HG03354 (cell line): ENCODE measurements at regions not wholly inside any gene's neighbourhood (a gene's known extent, or its start where the extent isn't known, plus 50 kb on each side); places are given as distances from the start of the nearest gene placed in this dataset.

Experiments used
- ATAC-seq: cut with Tn5 transposase; IDR thresholded peaks from one replicate; pipeline ENCODE4 v1.9.1; 2021; ENCODE audit warnings: mild to moderate bottlenecking; ENCODE audit not compliant: unreplicated experiment, poor library complexity, severe bottlenecking

- no peak for ATAC-seq
Observed at GRCh38 chr2:122000556-122001340, 245.3 kb downstream of the TSN start.

DNA sequence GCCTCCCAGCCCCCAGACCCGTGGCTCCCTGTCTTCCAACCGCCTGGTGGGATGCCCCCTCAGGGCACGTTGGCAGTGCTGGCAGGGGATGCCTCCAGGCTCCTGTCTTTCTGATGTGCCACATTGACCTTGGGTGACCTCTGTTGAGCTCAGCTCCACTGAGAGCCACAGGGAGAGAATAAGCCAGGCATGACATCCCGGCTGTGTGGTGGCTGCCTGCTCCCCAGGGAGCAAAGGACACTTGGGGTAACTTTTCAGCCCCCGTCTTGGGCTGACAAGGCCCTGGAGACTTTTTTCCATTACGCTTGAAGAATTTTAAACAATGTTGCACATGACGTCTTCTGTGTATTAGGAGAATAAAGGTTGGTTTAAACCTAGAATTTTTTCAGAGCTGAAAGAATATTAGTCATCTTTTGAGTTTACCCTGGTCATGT is 246.0 kb downstream of the TSN start:
- ATAC-seq, result no peak

DNA sequence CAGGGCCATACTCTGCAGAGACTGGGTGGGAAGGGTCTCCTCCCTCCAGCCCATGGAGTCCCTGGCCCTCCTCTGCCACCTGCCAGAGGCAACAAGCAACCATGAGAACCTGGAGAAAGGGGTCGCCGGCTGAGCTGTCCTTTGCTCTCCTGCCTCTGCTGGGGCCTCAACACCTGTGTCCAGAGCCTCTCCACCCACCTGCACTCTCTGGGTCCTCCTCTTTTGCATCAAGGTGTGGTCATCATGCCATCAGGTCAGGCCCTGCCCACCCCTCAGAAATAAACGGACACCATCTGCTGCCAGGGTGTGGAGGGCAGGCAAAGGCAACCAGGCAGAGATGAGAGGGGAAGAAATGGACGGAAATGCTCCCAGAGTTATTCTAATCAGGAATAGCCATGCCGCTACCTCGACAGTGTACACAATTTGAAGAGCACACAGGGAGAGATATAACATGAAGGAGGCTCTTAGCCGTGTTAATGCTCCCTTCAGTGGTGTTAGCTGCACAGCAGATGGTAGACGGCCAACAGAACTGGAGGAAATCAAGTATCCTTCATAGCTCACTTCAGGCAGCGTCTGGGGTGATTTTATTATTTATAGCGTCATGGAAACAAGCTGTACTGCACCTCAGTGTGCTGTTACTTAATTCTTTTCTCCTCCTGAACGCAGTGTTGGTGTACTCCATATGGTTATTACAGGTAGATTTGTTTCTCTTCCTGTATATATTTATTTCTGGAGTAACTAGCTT is 247.9 kb downstream of the TSN start:
- no peak for ATAC-seq

- no peak for ATAC-seq
Observed at GRCh38 chr2:122007126-122007525, 251.7 kb downstream of the TSN start.

DNA sequence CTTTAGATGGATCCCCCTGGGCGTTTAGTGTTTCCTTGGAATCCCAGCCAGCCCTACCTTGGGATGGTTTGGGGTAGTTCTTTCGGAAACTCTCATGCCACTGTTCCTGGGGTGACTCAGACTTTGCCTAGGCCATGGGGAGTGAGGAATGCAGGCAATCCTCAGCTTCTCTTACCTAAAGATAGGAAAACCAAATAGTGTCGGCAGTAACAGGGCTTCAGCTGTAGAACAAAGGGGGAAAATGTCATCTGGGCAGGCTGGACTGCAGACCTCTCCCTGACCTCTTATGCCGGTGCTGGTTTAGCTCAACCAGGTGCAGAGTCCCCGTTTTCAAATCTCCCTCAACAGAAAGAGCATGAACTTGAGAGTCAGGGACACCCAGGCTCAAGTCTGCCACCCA is 252.1 kb downstream of the TSN start:
- no peak for ATAC-seq

DNA sequence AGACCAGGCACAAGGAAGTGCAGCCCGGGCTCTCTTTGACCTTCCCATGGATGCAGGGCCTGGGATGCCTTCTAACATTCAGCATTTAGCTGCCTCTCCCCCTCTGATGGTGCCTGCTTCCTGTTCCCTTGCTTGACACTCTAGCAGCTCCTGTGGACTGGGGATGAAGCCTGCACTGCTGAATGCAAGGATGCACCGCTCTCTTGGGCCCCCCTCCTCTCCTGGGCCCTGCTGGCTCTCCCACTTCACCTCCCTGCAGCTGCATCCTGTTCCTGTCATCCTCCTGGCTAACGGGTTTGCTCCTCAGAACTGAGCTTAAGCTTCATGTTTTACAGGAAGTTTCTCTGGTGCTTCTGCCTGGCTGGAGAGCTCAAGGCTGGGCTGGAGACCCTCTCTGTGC is 254.1 kb downstream of the TSN start:
- no peak for ATAC-seq

DNA sequence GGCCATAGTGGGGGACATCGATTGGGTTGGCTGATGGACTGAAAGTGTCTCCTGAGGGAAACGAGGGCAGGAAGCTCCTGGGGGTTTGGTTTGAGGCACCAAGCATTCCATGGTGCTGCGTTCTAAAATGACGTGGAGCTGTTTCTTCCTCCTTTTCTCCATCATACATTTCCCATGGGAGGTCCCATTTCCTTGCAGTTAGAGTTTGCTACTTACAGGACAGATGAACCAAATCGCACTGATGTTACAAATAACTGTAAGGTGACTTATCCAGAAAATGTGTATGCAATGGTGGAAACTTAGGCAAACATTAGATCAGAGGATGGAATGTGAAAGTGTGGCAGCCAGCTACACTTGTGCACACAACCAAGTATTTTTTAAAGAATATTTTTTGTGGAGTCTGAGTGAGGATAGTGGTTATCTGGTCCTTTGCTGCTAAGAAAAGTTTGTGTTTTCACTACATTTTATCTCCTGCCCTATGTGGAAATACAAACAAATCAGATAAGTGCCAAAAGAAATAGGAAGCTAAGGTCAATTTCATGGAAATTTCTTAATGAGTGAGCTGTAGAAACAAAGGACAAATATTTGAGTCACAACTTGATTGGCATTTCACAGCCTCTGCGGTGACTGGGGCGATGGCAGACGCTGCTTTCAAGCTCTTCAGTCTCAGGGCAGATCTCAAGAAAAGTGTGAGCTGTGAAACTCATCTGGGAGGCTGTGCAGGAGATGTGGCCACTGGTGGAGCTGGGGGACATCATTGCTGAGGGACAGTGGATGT is 256.2 kb downstream of the TSN start:
- no peak for ATAC-seq

DNA sequence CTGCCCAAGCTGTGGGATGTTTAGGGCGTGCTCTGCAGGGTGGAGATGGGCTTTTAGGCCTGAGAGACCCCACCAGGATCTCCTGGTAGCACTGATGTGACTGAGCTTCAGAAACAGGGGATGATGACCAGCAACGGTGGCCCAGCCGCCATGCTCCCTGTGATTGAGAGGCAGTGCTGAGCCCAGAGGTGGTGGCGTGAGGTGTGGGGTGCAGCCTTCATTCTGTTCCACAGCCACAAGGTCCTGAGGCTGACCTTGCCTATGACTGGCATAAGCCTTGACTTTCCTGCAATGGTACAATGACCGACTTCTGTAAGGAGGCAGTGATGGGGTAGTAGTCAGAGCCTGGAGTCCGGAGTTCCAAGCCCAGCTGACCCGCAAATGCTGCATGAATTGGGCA is 263.3 kb downstream of the TSN start:
- ATAC-seq, result no peak

- no peak for ATAC-seq
Observed at GRCh38 chr2:122019724-122020123, 264.3 kb downstream of the TSN start.

- ATAC-seq, result no peak
Observed at GRCh38 chr2:122020377-122020776, 264.9 kb downstream of the TSN start.

GRCh38 chr2:122021941-122022340 is 266.5 kb downstream of the TSN start:
- ATAC-seq, result no peak

DNA sequence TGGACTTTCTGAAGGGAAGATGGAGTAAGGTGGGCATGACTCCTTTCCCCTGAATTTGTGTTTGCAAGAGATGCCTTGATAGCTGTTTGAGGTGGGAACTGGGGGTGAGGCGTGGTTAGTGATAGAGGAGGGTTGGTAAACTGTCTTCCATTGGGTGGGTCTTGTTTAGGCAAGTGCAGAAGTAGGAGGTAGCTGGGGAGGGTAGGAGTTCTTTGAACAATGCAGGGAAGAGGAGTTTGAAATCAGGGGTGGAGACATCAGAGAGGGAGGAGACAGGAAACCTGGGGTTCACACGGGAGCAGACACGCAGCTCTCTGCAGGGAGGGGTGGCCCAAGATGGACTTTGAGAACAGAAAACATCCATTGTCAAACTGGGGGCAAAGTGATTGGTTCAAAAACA is 267.1 kb downstream of the TSN start:
- ATAC-seq, result no peak

GRCh38 chr2:122023059-122023864 is 267.8 kb downstream of the TSN start:
- ATAC-seq, result no peak

DNA sequence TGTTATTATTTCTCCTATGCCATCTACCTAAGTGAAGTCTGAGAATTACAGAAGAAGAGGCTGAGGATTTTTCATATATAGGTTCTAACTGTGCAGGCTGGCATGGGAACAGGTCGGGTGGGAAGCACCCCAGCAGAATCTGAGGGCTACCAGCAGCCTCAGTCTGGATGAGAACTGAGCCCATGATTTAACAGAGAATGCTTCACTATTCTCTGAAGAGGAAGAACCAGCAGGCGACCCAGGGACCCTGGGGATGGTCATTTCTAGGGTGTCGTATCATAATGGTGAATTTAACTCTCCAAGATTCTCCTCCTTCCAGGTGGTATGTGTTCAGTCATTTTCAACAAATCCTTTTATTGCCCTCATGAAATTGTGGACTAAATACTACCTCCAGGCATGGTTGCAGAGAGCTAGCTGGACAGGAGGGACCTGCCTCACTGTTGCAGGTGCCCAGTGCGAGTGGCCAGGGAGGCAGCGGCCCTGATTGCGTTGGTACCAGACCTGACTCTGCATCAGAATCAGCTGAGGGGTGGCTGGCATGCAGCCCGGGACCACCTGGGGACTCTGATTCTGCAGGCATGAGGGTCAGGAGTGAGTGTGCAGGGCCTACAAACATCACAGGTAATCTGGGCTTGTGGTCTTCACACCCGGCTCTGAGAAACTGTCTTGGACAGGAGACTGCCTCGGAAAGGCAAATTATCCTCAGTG is 272.2 kb downstream of the TSN start:
- ATAC-seq, result no peak

- ATAC-seq, result no peak
Observed at GRCh38 chr2:122028371-122029100, 273.1 kb downstream of the TSN start.

GRCh38 chr2:122029456-122029855 is 274.0 kb downstream of the TSN start:
- ATAC-seq, result no peak

GRCh38 chr2:122029945-122030344 is 274.5 kb downstream of the TSN start:
- no peak for ATAC-seq

DNA sequence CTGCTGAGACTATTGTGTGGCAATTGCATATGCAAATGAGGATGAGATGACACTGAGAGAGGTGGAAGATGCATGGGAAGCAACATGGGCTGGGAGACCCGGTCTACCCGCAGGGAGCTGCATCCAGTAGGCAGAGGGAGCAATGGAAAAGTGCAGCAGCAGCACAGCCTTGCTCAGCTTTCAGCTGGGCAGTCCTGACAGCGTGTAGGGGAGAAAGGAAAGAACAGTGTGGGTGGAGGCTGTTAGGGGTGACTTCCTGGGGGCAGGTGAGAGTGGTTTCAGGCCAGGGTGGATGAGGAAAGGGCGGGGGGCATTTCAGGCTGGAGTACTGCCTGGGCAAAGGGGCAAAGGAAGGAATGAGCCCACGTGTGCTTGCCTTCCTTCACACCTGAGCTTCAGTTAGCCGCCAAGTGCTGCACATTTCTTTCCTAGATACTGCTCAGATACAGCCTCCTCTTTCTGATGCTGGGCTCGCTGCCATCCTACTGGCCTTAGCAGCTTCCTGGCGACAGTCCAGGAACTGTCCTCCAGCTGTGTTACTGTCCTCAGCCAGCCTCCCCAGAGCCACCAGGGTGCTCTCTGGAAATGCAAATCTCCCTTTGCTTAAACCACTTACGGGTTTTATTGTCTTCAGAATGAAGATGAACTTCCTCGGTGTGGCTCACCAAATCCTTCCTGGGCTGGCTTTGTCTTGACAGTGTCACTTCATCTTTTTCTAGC is 276.3 kb downstream of the TSN start:
- no peak for ATAC-seq
